ENCODE measurements at regions not wholly inside any gene's neighbourhood (a gene's known extent, or its start where the extent isn't known, plus 50 kb on each side); places are given as distances from the start of the nearest gene placed in this dataset.

DNA sequence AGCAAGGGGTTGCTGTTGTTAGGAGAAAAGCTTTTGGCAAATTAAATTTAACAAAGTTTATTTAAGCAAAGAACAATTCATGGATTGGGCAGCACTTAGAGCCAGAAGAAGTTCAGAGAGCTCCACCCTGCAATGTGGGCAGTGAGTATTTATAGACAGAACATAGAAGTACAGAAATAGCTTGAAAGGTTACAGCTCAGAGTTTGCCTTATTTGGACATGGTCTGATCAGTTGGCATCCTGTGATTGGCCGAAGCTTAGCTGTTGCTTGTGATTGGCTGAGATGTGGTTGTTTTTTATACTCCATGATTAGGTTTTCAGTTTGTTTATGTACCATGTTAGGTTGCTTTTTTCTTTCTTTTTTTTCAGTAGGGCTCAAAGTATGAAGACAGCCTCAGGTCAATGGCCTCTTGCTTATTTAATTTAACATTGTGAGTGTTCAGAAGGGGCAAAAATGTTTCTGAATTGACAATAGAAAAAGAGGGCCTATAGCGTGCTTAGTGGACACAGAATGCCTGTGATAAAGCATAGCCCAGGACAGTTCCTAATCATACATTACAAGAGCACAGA is 293.8 kb downstream of the IGSF11 start (continued):
- TF ChIP-seq TEAD4 (IDR thresholded peaks at IDR 0.05; ENCODE audit: low read depth, low read length) (no peak), JUND (IDR thresholded peaks at IDR 0.05; ENCODE audit: low read length) (no peak)
